Parathyroid adenoma (tissue), 2 donors: ENCODE measurements at regions not wholly inside any gene's neighbourhood (a gene's known extent, or its start where the extent isn't known, plus 50 kb on each side); places are given as distances from the start of the nearest gene placed in this dataset.

Experiments
- H2AFZ ChIP-seq: fragments of 300-600 bp; sonication (generic); one replicate; pipeline ENCODE4 v1.7.0; 2017; ENCODE audit warnings: antibody characterized with exemption, mild to moderate bottlenecking
- H3K27ac ChIP-seq: fragments of 300-600 bp; sonication (generic); one replicate; pipeline ENCODE4 v1.7.0; 2017
- H3K27me3 ChIP-seq: fragments of 300-600 bp; sonication (generic); one replicate; pipeline ENCODE4 v1.7.0; 2017; ENCODE audit warnings: low read length; ENCODE audit not compliant: control insufficient read depth, insufficient read depth
- H3K36me3 ChIP-seq: fragments of 300-600 bp; sonication (generic); one replicate; pipeline ENCODE4 v1.7.0; 2017; ENCODE audit warnings: low read length; ENCODE audit not compliant: control insufficient read depth, insufficient read depth
- H3K4me1 ChIP-seq: fragments of 300-600 bp; sonication (generic); one replicate; pipeline ENCODE4 v1.7.0; 2017; ENCODE audit warnings: control low read depth
- H3K4me2 ChIP-seq: fragments of 300-600 bp; sonication (generic); one replicate; pipeline ENCODE4 v1.7.0; 2017; ENCODE audit warnings: low read length
- H3K4me3 ChIP-seq: fragments of 300-600 bp; sonication (generic); one replicate; pipeline ENCODE4 v1.7.0; 2017; ENCODE audit warnings: low read depth, low read length
- H3K79me2 ChIP-seq: fragments of 300-600 bp; sonication (generic); one replicate; pipeline ENCODE4 v1.7.0; 2017; ENCODE audit warnings: control low read depth
- H3K9ac ChIP-seq: fragments of 300-600 bp; sonication (generic); one replicate; pipeline ENCODE4 v1.7.0; 2017; ENCODE audit warnings: mild to moderate bottlenecking
- H3K9me3 ChIP-seq: fragments of 300-600 bp; sonication (generic); one replicate; pipeline ENCODE4 v1.7.0; 2017; ENCODE audit warnings: low read length; ENCODE audit not compliant: control insufficient read depth
- CTCF ChIP-seq: fragments of 300-600 bp; sonication (generic); IDR thresholded peaks from one replicate; pipeline ENCODE4 v1.7.0; 2017; ENCODE audit warnings: antibody characterized with exemption, mild to moderate bottlenecking
- donor health status: primary hyperparathyroidism.

DNA sequence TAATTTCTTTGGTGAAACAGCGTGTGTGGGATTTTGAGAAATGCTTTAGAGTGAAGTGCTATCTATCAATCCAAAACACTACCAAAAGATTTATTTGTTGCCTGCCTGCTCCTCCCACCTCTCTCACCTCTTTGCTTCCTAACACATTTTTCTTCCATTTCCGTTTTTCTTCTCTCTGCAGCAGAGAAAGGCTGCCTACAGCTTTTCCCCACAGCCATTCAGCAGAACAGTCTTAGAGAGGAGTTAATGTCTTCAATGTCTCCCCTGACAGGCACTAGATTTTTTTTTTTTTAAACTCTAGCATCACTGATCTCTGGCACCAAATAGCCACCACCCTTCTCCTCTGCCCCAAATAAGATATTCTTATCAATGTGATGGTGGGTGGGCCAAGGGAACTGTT lies 327.8 kb upstream of the MAN1A1 start:
- Histone ChIP-seq H3K27ac (no peak overlapping the region), H2AFZ (no peak overlapping the region), H3K9me3 (no peaks in the 10 kb centered on the region), H3K27me3 (no peaks in the 10 kb centered on the region), H3K36me3 (no peaks in the 10 kb centered on the region), H3K4me2 (no peak overlapping the region), H3K4me3 (no peak overlapping the region), H3K79me2 (no peaks in the 10 kb centered on the region), H3K9ac (no peak overlapping the region), H3K4me1 (no peaks in the 10 kb centered on the region)
- TF ChIP-seq CTCF: no peak

GRCh38 chr6:119676961-119677360 lies 327.4 kb upstream of the MAN1A1 start:
- no peaks in the 10 kb centered on the region for H3K4me1 ChIP-seq
- no peak overlapping the region for H3K27ac ChIP-seq
- H3K27me3 ChIP-seq: no peaks in the 10 kb centered on the region
- TF ChIP-seq CTCF: no peak
- no peaks in the 10 kb centered on the region for H3K9me3 ChIP-seq
- H3K79me2 ChIP-seq: no peaks in the 10 kb centered on the region
- no peak overlapping the region for H3K9ac ChIP-seq
- H3K4me2 ChIP-seq: no peak overlapping the region
- H3K4me3 ChIP-seq: no peak overlapping the region
- no peaks in the 10 kb centered on the region for H3K36me3 ChIP-seq
- H2AFZ ChIP-seq: no peak overlapping the region

DNA sequence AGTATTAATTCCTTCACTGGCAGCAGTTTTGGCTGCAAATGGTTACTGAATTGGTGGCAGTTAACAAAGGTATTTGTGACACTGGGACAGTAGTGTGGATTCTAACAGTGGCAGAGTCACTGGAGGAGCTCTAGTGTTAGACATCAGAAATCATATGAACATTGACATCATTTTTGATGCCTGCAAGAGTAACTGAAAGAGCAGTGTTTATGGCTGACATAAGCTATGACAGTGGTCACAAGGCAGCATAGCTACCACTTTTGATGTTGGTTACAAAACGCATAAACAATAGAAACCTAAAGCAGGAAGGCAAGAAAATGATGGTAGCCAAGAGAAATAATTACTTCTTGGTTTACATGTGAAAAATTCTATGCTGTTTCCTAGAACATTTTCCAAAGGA lies 326.7 kb upstream of the MAN1A1 start:
- Histone ChIP-seq H3K4me1 (no peaks in the 10 kb centered on the region), H3K4me2 (no peak overlapping the region), H3K79me2 (no peaks in the 10 kb centered on the region), H3K27me3 (no peaks in the 10 kb centered on the region), H2AFZ (no peak overlapping the region), H3K36me3 (no peaks in the 10 kb centered on the region), H3K9ac (no peak overlapping the region), H3K9me3 (no peaks in the 10 kb centered on the region), H3K27ac (no peak overlapping the region), H3K4me3 (no peak overlapping the region)
- TF ChIP-seq CTCF: no peak

DNA sequence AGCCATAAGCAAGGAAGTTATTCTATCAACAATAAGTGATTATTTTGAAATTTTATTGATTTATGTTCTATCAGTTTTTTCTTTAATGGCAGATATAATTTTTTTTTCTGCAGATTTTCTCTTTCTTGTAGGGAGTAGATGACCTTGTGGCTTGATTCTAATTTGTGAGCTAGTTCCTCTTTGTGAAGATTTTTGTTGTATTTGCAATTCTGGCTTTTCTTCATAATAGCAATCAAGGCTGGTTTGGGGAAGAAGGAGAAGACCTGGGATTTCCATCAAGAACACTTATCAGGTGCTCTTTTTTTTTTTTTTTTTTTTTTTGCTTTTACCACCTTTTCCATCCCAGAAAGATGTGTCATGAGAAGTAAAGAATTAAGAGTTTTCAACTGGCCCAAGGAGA lies 324.2 kb upstream of the MAN1A1 start:
- Histone ChIP-seq H3K4me2 (no peak overlapping the region), H3K27ac (no peak overlapping the region), H3K27me3 (no peaks in the 10 kb centered on the region), H3K4me1 (no peaks in the 10 kb centered on the region), H2AFZ (no peak overlapping the region), H3K4me3 (no peak overlapping the region), H3K79me2 (no peaks in the 10 kb centered on the region), H3K9me3 (no peaks in the 10 kb centered on the region), H3K9ac (no peak overlapping the region), H3K36me3 (no peaks in the 10 kb centered on the region)
- TF ChIP-seq CTCF: no peak

DNA sequence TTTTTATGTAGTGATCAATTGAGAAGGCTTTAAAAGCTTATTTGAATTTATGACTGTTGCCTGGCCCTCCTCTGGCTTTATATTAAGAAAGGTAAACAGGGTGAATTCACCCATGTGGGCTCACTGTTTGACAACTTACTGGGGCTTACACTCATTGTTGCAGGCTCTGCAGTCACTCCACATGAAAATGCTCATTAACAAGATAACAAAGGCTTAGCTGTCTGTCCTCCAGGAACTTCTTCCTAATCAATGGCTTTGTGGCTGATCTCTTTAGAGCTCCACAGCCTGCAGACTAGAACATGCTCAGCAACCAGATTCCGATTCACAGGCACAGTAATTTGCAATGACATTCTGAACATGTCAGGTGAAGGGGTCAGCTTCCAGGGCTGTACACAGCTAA lies 323.2 kb upstream of the MAN1A1 start:
- H3K4me2 ChIP-seq: no peak overlapping the region
- no peaks in the 10 kb centered on the region for H3K9me3 ChIP-seq
- no peaks in the 10 kb centered on the region for H3K36me3 ChIP-seq
- no peak overlapping the region for H3K27ac ChIP-seq
- H3K27me3 ChIP-seq: no peaks in the 10 kb centered on the region
- H3K4me1 ChIP-seq: no peaks in the 10 kb centered on the region
- no peak overlapping the region for H2AFZ ChIP-seq
- no peak for TF ChIP-seq CTCF
- H3K4me3 ChIP-seq: no peak overlapping the region
- no peaks in the 10 kb centered on the region for H3K79me2 ChIP-seq
- H3K9ac ChIP-seq: no peak overlapping the region
